Stimulated activated naive B cell treated with anti-CD40 and anti-IgM and Interleukin-4, amounts not matched to agents 10 μg/mL and 1 μg/mL and 100 μg/mL, for 72 hours (primary cell): ENCODE measurements at regions not wholly inside any gene's neighbourhood (a gene's known extent, or its start where the extent isn't known, plus 50 kb on each side); places are given as distances from the start of the nearest gene placed in this dataset.

Experiments used
- ATAC-seq, 2 donors: fragments of 150-1000 bp; cut with Tn5 transposase; replicated peaks; 2 replicates each; pipeline ENCODE4 v1.10.0; 2021; ENCODE audit warnings: moderate library complexity in 1 of 2
- DNase-seq: peaks from one replicate; pipeline ENCODE4 v3.0.0; 2021
- H3K27ac Mint-ChIP-seq: one replicate; pipeline ENCODE4 v1.8.0; 2022; ENCODE audit warnings: mild to moderate bottlenecking, mixed read lengths
- H3K27me3 Mint-ChIP-seq, 2 donors: one replicate each; pipeline ENCODE4 v1.8.0; 2022; ENCODE audit warnings: mixed read lengths in 2 of 2
- H3K36me3 Mint-ChIP-seq, 2 donors: one replicate each; pipeline ENCODE4 v1.8.0; 2022; ENCODE audit warnings: mixed read lengths in 2 of 2, mild to moderate bottlenecking in 1 of 2
- H3K4me1 Mint-ChIP-seq, 2 donors: one replicate each; pipeline ENCODE4 v1.8.0; 2022; ENCODE audit warnings: mixed read lengths in 2 of 2, mild to moderate bottlenecking in 1 of 2
- H3K4me3 Mint-ChIP-seq, 2 donors: one replicate each; pipeline ENCODE4 v1.8.0; 2022; ENCODE audit warnings: mild to moderate bottlenecking in 2 of 2, mixed read lengths in 2 of 2, moderate library complexity in 1 of 2
- H3K9me3 Mint-ChIP-seq, 2 donors: one replicate each; pipeline ENCODE4 v1.8.0; 2022; ENCODE audit warnings: mixed read lengths in 2 of 2, mild to moderate bottlenecking in 1 of 2

GRCh38 chr10:27451054-27451453 is 53.0 kb upstream of the RAB18 start:
- DNase-seq (no peak), ATAC-seq (no peak)
- H3K4me3 Mint-ChIP-seq, result no peak overlapping the region
- H3K4me1 Mint-ChIP-seq, result peaks cover 6 to 8% of the 10 kb centered on the region in 2 donors
- H3K9me3 Mint-ChIP-seq, result no peaks in the 10 kb centered on the region
- H3K36me3 Mint-ChIP-seq, result no peaks in the 10 kb centered on the region
- no peak overlapping the region for H3K27ac Mint-ChIP-seq
- peaks cover 0 to 10% of the 10 kb centered on the region in 2 donors for H3K27me3 Mint-ChIP-seq

- H3K9me3 Mint-ChIP-seq, result no peaks in the 10 kb centered on the region
- no peak overlapping the region for H3K27ac Mint-ChIP-seq
Observed at GRCh38 chr10:27450225-27450624, 53.9 kb upstream of the RAB18 start.

GRCh38 chr10:27449571-27449970 is 54.5 kb upstream of the RAB18 start:
- Mint-ChIP-seq H3K4me1 (peaks cover 6 to 8% of the 10 kb centered on the region in 2 donors), H3K36me3 (no peaks in the 10 kb centered on the region), H3K27ac (no peak overlapping the region), H3K9me3 (no peaks in the 10 kb centered on the region), H3K27me3 (peaks cover 0 to 10% of the 10 kb centered on the region in 2 donors), H3K4me3 (no peak overlapping the region)
- ATAC-seq (no peak), DNase-seq (no peak)

More at GRCh38 chr10:27450225-27450624, 53.9 kb upstream of the RAB18 start:
- ATAC-seq (no peak), DNase-seq (no peak)
- Mint-ChIP-seq H3K27me3 (peaks cover 0 to 10% of the 10 kb centered on the region in 2 donors), H3K4me1 (peaks cover 6 to 8% of the 10 kb centered on the region in 2 donors), H3K4me3 (no peak overlapping the region), H3K36me3 (no peaks in the 10 kb centered on the region)

GRCh38 chr10:27448921-27449320 is 55.2 kb upstream of the RAB18 start:
- Mint-ChIP-seq H3K4me1 (peaks cover 6 to 8% of the 10 kb centered on the region in 2 donors), H3K9me3 (no peaks in the 10 kb centered on the region), H3K4me3 (no peak overlapping the region), H3K27ac (no peak overlapping the region), H3K36me3 (no peaks in the 10 kb centered on the region), H3K27me3 (peaks cover 0 to 10% of the 10 kb centered on the region in 2 donors)
- DNase-seq (no peak), ATAC-seq (no peak)

- no peak overlapping the region for H3K4me3 Mint-ChIP-seq
- peaks cover 6 to 8% of the 10 kb centered on the region in 2 donors for H3K4me1 Mint-ChIP-seq
- ATAC-seq (no peak), DNase-seq (no peak)
- peaks cover 0 to 8% of the 10 kb centered on the region in 2 donors for H3K27me3 Mint-ChIP-seq
- H3K27ac Mint-ChIP-seq, result no peak overlapping the region
- H3K36me3 Mint-ChIP-seq, result no peaks in the 10 kb centered on the region
- H3K9me3 Mint-ChIP-seq, result no peaks in the 10 kb centered on the region
Observed at GRCh38 chr10:27447540-27447939, 56.6 kb upstream of the RAB18 start.

GRCh38 chr10:27446091-27446918 is 57.8 kb upstream of the RAB18 start:
- H3K27me3 Mint-ChIP-seq, result peaks cover 0 to 7% of the 10 kb centered on the region in 2 donors
- no peak for DNase-seq
- no peaks in the 10 kb centered on the region for H3K36me3 Mint-ChIP-seq
- H3K4me1 Mint-ChIP-seq, result peaks cover 6 to 8% of the 10 kb centered on the region in 2 donors
- no peak overlapping the region for H3K4me3 Mint-ChIP-seq
- ATAC-seq, result no peak
- H3K9me3 Mint-ChIP-seq, result no peaks in the 10 kb centered on the region
- no peak overlapping the region for H3K27ac Mint-ChIP-seq

GRCh38 chr10:27445070-27445469 is 59.0 kb upstream of the RAB18 start:
- Mint-ChIP-seq H3K4me1 (peaks cover 6 to 8% of the 10 kb centered on the region in 2 donors), H3K27ac (no peak overlapping the region), H3K4me3 (no peak overlapping the region), H3K9me3 (no peaks in the 10 kb centered on the region), H3K27me3 (peaks cover 0 to 7% of the 10 kb centered on the region in 2 donors), H3K36me3 (no peaks in the 10 kb centered on the region)
- no peak for ATAC-seq
- no peak for DNase-seq

- DNase-seq, result no peak
- Mint-ChIP-seq H3K4me3 (no peak overlapping the region), H3K4me1 (peaks cover 0 to 2% of the 10 kb centered on the region in 2 donors), H3K9me3 (no peaks in the 10 kb centered on the region), H3K27me3 (peaks cover 8% of the 10 kb centered on the region in 2 donors), H3K27ac (no peak overlapping the region), H3K36me3 (no peaks in the 10 kb centered on the region)
- ATAC-seq, result no peak
Observed at GRCh38 chr10:27440478-27440877, 63.6 kb upstream of the RAB18 start.

GRCh38 chr10:27440021-27440420 is 64.1 kb upstream of the RAB18 start:
- no peak overlapping the region for H3K4me3 Mint-ChIP-seq
- H3K9me3 Mint-ChIP-seq, result no peaks in the 10 kb centered on the region
- H3K27ac Mint-ChIP-seq, result no peak overlapping the region
- H3K4me1 Mint-ChIP-seq, result peaks cover 0 to 2% of the 10 kb centered on the region in 2 donors
- DNase-seq (no peak), ATAC-seq (no peak)
- no peaks in the 10 kb centered on the region for H3K36me3 Mint-ChIP-seq
- peaks cover 8% of the 10 kb centered on the region in 2 donors for H3K27me3 Mint-ChIP-seq

GRCh38 chr10:27439101-27439500 is 65.0 kb upstream of the RAB18 start:
- H3K9me3 Mint-ChIP-seq, result no peaks in the 10 kb centered on the region
- H3K4me1 Mint-ChIP-seq, result peaks cover 0 to 2% of the 10 kb centered on the region in 2 donors
- ATAC-seq, result no peak

GRCh38 chr10:27437775-27438174 is 66.3 kb upstream of the RAB18 start:
- ATAC-seq (no peak), DNase-seq (no peak)
- H3K4me3 Mint-ChIP-seq, result no peak overlapping the region

More at GRCh38 chr10:27439101-27439500, 65.0 kb upstream of the RAB18 start:
- no peak for DNase-seq
- H3K27ac Mint-ChIP-seq, result no peak overlapping the region
- no peak overlapping the region for H3K4me3 Mint-ChIP-seq
- H3K36me3 Mint-ChIP-seq, result no peaks in the 10 kb centered on the region
- H3K27me3 Mint-ChIP-seq, result peaks cover 8% of the 10 kb centered on the region in 2 donors

GRCh38 chr10:27436710-27437109 is 67.4 kb upstream of the RAB18 start:
- DNase-seq, result no peak
- Mint-ChIP-seq H3K4me1 (peaks cover 0 to 2% of the 10 kb centered on the region in 2 donors), H3K27me3 (peaks cover 8 to 12% of the 10 kb centered on the region in 2 donors), H3K9me3 (no peaks in the 10 kb centered on the region), H3K4me3 (no peak overlapping the region), H3K27ac (no peak overlapping the region), H3K36me3 (no peaks in the 10 kb centered on the region)
- ATAC-seq, result no peak

More at GRCh38 chr10:27437775-27438174, 66.3 kb upstream of the RAB18 start:
- H3K27ac Mint-ChIP-seq, result no peak overlapping the region
- no peaks in the 10 kb centered on the region for H3K36me3 Mint-ChIP-seq
- no peaks in the 10 kb centered on the region for H3K9me3 Mint-ChIP-seq
- peaks cover 8 to 12% of the 10 kb centered on the region in 2 donors for H3K27me3 Mint-ChIP-seq
- H3K4me1 Mint-ChIP-seq, result peaks cover 0 to 2% of the 10 kb centered on the region in 2 donors

GRCh38 chr10:27433976-27434375 is 70.1 kb upstream of the RAB18 start:
- ATAC-seq (no peak), DNase-seq (no peak)
- no peaks in the 10 kb centered on the region for H3K36me3 Mint-ChIP-seq
- no peaks in the 10 kb centered on the region for H3K9me3 Mint-ChIP-seq
- peaks cover 9 to 12% of the 10 kb centered on the region in 2 donors for H3K27me3 Mint-ChIP-seq
- H3K4me1 Mint-ChIP-seq, result peaks cover 0 to 2% of the 10 kb centered on the region in 2 donors
- no peak overlapping the region for H3K4me3 Mint-ChIP-seq
- H3K27ac Mint-ChIP-seq, result no peak overlapping the region

GRCh38 chr10:27426948-27427467 is 77.1 kb upstream of the RAB18 start:
- peaks cover 8 to 9% of the 10 kb centered on the region in 2 donors for H3K9me3 Mint-ChIP-seq
- H3K4me1 Mint-ChIP-seq, result no peaks in the 10 kb centered on the region
- H3K27me3 Mint-ChIP-seq, result peaks cover 4 to 6% of the 10 kb centered on the region in 2 donors
- no peak overlapping the region for H3K27ac Mint-ChIP-seq
- H3K4me3 Mint-ChIP-seq, result no peak overlapping the region
- no peak for ATAC-seq
- DNase-seq, result no peak
- H3K36me3 Mint-ChIP-seq, result no peaks in the 10 kb centered on the region

GRCh38 chr10:27413831-27414348 is 90.2 kb upstream of the RAB18 start:
- Mint-ChIP-seq H3K4me1 (no peaks in the 10 kb centered on the region), H3K36me3 (no peaks in the 10 kb centered on the region), H3K27me3 (peaks cover 6 to 25% of the 10 kb centered on the region in 2 donors), H3K9me3 (peaks cover 0 to 2% of the 10 kb centered on the region in 2 donors), H3K4me3 (no peak overlapping the region), H3K27ac (no peak overlapping the region)
- ATAC-seq (no peak), DNase-seq (no peak)
